HG03521 (cell line): ENCODE measurements at regions not wholly inside any gene's neighbourhood (a gene's known extent, or its start where the extent isn't known, plus 50 kb on each side); places are given as distances from the start of the nearest gene placed in this dataset.

Experiments
- ATAC-seq: cut with Tn5 transposase; IDR thresholded peaks from one replicate; pipeline ENCODE4 v1.9.1; 2021; ENCODE audit warnings: mild to moderate bottlenecking, moderate library complexity; ENCODE audit not compliant: unreplicated experiment

- ATAC-seq: no peak
These were observed 135.7 kb upstream of the STEAP4 start for GRCh38 chr7:88442413-88442812.

DNA sequence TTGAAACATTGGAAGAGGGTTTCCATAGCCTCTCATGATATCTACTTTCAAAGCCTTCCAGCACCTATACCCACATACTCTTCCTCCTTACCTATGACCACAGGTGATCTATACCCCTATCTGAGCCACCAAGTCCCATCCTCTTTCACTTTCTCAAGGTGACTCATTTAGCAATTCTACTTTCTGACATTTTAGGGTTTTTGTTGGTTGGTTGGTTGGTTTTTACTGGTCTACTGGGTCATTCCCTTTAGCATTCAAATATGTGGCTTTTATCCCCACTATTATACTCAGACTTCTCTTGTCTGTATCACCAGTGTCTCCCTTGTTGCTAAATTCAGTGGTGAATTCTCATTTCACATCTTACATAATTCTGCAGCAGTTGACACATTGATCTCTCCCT, 130.4 kb upstream of the STEAP4 start:
- ATAC-seq: no peak

DNA sequence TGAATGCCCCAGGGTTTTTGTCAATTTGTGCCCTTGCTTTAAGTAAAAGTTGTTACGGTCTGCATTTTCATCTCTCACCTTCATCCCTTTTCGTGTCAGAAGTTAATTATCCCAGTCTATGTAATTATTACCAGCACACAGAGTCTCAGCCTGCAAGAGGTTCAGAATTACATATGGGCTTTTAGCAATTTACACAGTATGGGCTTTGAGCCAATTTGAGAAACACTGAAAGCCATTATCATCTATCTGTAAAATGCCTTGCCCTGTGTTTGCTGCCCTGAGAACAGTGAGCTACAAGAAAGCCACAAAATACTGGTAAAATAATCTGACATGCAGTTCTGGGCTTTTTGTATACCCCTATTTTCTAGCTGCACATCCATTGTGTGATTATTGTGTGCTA, 125.6 kb upstream of the STEAP4 start:
- ATAC-seq: no peak

DNA sequence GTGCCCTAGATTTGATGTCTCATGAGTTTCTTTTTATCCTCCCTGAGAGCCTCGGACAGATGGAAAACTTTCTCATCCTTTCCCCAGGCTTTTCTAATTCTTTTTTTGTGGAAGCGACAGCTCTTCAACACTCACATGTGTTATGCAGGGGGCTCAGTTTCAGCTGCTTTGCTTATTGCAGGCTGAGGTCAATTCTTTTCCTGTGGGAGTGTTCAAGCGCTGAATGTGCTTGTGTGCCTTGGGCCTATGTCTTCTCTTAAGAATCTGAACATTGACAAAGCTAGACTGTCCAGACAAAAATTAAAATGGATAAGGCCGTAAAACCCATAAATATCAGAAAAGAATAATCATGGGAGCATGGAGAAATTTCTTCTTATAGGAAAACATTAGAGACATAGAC, 125.2 kb upstream of the STEAP4 start:
- no peak for ATAC-seq

GRCh38 chr7:88429382-88429781, 122.7 kb upstream of the STEAP4 start:
- no peak for ATAC-seq

DNA sequence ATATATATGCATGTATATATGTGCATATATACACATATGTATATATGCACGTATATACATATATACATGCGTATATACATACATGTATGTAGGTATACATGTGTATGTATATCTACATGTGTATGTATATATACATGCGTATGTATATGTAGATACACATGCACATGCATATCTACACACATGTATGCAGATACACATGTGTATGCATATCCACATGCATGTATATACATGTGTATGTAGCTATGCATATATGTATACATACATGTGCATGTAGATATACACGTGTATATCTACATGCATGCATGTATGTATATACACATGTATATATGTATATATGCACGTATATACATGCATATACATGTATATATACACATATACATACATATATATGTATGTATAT, 95.8 kb upstream of the STEAP4 start:
- no peak for ATAC-seq

GRCh38 chr7:88401009-88401623, 94.4 kb upstream of the STEAP4 start:
- no peak for ATAC-seq

DNA sequence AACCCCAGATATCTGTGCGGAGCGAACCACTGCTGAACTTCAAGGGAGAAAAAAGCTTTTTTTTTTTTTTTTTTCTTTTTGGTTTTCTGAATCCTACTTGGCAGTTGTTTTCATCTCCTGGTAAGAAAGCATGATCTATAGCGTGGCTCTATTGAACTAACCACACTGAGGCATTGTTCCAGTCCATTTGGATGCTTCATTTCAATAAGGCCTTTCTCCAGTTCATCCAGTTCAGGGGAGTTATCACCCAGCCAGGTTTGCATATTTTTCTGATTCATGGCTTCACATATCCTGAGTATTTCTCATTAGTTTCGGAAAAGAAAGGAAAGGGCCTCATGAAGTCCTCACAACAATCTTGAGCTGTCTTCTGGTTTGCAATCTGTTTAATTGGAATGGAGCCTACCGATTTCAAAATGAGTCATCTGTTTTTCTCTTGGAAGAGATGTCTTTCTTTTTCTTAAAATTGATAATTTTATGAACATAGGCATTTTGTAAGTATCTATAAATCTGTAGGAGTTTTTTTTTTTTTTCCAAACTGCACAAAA, 93.1 kb upstream of the STEAP4 start:
- no peak for ATAC-seq

GRCh38 chr7:88399036-88399435, 92.3 kb upstream of the STEAP4 start:
- no peak for ATAC-seq

- ATAC-seq: no peak
These were observed 91.8 kb upstream of the STEAP4 start for GRCh38 chr7:88398459-88398858.

- ATAC-seq: peak; percentile 23
These were observed 90.2 kb upstream of the STEAP4 start for GRCh38 chr7:88396948-88397322.

DNA sequence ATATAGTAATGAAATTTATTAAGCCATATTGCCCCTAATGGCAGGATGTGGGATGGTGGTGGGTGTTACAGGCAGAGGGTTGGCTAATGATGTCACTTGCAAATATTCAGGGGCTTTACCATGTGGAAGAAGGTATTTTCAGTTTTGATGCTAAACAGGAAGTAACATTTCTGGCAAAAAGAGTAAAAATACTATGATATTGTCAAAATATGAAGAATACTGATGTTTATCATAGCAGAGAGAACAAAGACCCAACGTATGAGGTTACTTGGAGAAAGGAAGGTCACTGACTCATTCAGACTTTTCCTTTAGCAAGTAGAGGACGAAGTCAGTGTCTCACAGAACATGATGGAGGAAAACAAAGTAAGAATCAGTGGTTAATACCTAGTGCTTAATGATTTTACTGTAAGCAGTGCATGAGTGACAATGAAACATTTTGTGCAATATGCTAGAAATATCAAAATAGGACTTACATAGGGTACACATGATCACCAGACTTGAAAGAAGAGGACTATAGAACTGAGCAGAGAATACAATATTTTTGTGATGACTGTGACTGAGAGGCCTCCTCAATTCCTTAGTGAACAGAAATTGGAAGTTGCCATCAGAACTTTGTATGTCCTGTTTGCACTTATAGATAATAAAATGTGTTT, 89.7 kb upstream of the STEAP4 start:
- ATAC-seq: peak; percentile 70

- no peak for ATAC-seq
These were observed 89.0 kb upstream of the STEAP4 start for GRCh38 chr7:88395715-88396114.

DNA sequence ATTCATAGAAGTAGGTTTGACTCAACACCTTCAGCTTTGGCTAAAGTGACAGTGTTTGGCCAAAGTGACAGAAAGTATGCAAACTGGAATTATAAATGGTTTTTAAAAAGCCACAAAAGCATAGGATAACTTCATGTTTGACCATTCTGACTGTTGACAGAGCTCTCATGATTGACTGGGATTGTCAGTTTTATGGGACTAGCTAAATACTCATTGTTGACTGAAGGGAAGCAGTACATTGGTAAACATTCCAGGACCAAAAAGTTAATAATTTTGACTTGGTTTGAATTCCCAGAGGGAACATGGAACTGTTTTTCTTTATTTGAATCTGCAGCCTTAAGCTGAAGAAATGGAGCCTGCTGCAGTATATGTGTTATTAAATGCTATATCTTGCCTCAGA, 84.6 kb upstream of the STEAP4 start:
- no peak for ATAC-seq

GRCh38 chr7:88387368-88387767, 80.7 kb upstream of the STEAP4 start:
- no peak for ATAC-seq

DNA sequence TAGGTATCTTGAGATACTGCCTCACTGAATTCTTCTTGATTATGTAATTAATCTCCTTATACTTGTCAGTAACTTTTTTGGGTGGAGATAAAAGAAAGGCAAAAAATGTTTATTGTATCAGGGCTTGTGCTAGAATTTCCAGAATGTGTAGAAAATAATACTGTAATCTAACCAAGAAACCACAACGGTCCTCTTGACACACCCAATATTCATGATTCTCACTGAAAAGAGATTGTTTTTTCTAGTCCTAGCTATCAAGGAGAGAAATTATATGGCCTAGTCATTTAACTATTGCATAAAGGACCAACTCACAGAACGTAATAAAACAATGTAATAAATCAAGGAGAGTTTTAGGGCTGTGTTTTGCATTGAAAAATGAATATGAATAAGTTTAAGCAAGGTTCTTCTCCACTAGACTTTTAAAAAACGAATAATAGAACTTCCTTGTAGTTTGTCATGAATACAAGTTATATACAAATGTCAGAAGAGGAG, 80.0 kb upstream of the STEAP4 start:
- ATAC-seq: no peak

DNA sequence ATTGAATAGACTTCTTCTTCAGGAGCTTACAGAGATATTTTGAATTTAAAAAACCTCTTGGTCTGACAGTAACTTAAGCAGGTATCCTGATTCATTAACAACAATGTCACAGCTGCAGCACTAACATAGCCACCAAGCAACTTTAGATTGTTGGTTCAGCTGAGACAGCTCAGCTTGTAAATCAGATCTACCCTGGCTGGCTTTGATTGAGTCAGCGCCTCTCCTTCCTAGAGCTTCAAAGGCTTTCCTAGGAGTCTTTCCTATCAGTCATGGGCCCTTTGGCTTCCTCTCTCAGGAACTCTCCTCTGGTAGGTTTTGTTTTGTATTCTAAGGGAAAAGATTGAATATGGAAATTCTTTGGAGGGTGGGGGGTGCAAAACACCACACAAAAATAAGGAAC, 70.7 kb upstream of the STEAP4 start:
- no peak for ATAC-seq

GRCh38 chr7:88368686-88369085, 62.0 kb upstream of the STEAP4 start:
- ATAC-seq: no peak

DNA sequence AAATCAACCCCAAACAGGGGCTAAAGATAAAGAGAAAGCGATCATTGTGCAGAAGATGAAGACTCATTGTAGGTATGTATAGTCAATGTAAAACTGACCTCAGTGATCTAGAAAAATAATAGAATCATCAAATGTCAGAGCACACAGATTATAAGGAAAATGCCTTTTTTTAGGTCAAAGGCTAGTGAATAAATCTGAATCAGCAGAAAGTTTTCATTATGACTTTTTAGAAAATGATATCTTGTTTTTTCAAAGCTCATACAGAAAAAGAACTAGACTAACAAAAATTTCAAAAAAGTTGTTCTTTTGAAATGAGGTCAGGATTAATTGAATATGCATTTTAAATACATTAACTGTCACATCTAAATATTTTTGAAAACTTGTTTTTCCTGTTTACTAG, 60.2 kb upstream of the STEAP4 start:
- no peak for ATAC-seq

DNA sequence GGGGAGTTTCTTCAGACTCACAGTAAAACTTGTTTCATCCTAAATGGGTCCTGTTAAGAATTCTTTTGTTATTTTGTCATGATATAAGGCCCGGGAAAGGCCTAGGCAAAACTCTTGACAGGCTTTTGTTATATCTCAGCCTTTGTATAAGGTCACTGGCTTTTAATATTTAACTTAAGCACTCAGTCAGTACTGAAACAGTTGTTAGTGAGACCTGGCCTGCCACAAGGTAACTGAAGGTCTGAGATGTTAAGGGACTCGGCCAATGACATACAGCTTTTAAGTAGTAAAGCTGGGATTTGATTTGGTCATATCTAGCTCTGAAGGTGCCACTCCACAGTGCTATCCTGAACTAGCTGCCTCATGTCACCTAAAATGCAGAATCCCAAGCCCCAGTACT, 57.2 kb upstream of the STEAP4 start:
- no peak for ATAC-seq

DNA sequence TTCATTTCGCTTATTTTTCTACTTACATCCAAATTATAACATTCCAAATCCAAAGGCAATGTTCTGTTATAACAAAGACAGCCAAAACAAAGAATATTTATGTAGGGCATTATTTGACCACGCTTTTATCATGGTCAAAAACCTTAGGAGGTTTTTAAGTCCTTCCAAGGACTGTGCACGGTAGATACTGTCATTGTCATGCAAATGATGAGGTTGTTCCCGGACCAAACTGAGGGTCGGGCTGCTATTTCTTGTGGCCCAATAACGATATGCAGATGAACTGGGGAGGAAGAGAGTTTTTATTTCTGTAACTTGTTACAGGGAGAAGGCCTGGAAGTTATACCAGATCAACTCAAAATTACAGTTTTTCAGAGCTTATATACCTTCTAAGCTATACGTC, 56.6 kb upstream of the STEAP4 start:
- no peak for ATAC-seq

- no peak for ATAC-seq
These were observed 54.7 kb upstream of the STEAP4 start for GRCh38 chr7:88361357-88361756.

- ATAC-seq: no peak
These were observed 52.2 kb upstream of the STEAP4 start for GRCh38 chr7:88358881-88359280.
